DMS153 treated with DMSO at 0.1 percent for 48 hours (cell line): ENCODE measurements at regions not wholly inside any gene's neighbourhood (a gene's known extent, or its start where the extent isn't known, plus 50 kb on each side); places are given as distances from the start of the nearest gene placed in this dataset.

Experiments
- DNase-seq: peaks from one replicate; lab custom pipeline; 2025; ENCODE audit not compliant: unreplicated experiment; lab: John Stamatoyannopoulos, UW

GRCh38 chr16:51440131-51440889, 289.2 kb upstream of the SALL1 start:
- no peak for DNase-seq

GRCh38 chr16:51439271-51439670, 288.2 kb upstream of the SALL1 start:
- DNase-seq, result no peak

DNA sequence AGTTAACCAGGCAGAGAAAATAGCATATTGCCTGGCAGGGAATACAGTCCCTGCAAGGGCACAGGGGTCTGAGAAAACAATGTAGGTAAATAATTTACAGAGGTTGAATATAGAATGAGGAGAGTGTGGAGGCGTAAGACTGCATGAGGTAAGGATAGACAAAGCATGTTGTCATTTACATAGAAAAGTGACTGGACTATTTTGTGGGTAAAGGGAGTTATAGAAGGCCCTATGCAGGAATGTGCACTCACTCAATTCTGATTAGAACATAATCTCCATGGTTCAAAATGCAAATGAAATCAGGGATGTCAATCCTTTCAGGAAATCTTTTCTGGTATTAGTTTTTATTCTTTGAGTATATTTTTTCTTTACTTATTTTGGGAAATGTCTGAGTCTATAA, 285.7 kb upstream of the SALL1 start:
- DNase-seq, result no peak

GRCh38 chr16:51434567-51435198, 283.6 kb upstream of the SALL1 start:
- DNase-seq, result no peak

GRCh38 chr16:51433599-51433998, 282.5 kb upstream of the SALL1 start:
- DNase-seq, result no peak

GRCh38 chr16:51431517-51432241, 280.6 kb upstream of the SALL1 start:
- no peak for DNase-seq

DNA sequence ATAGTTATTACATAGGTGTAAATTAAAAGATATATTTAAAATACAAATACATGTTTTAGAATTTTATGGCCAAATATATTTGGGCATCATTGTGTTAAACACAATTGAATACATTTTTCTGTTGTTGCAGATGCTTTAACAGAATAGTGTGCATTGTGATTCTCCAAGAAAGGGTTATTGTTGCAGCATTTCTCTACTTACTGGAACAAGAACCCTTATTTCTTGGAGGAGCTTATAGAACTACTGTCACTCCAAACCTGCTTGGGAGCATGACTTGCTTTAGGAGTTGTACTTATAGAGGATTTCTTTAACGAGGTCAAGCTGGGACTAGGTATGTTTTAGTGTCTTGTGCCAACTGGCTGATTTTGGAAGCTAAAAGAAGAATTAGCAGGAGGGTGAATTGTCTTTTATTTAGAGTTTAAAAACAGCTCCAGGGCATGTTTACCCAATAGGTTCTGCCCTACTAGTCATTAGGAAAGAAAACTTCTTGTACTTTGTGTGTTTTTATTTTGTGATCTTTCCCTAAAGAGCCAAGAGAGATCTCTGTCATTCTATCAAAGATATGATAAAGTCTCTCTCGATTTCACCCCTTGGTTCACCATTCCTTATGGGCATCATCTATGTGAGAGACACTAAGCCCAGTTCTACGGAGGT, 279.8 kb upstream of the SALL1 start:
- DNase-seq, result no peak

GRCh38 chr16:51429041-51429440, 278.0 kb upstream of the SALL1 start:
- DNase-seq, result no peak

DNA sequence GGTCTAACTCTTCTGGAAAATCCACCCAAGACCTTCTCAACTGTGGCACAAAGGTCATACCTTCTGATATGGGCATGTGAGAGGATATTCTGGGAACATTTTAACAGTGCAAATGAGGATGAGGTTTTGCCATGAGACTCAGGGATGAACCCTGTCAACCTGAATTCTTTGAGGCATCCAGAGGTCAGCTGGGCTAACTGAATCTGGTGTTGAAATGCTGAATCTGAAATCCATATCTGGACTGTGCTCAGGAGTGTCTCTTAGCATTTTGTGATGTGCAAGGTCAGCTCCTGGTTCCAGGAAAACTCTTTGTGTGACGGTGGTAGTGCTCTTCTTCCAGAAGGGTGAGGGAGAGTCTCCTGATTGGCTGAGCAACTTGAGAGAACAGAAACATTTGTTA, 276.0 kb upstream of the SALL1 start:
- DNase-seq, result no peak

DNA sequence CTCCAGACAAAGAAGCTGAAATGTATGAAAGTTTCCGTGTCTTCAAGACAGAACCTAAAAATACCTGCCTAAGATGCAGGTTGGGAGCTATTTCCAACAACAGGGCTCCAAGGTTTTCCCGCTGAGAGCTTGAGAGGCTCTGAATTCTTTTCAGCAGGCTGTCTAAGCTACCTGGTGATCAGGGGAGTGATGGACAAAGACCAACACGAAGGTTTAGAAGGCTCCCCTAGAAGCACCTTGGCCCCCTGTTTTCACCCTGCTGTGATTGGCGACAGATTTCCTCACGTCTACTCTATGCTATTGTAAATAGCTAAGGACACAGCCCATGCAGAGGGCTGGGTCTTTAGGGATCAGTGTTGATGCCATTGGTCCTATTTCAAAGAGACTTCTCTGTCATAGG, 275.2 kb upstream of the SALL1 start:
- no peak for DNase-seq

- no peak for DNase-seq
Measured at GRCh38 chr16:51420247-51420646, 269.2 kb upstream of the SALL1 start.

DNA sequence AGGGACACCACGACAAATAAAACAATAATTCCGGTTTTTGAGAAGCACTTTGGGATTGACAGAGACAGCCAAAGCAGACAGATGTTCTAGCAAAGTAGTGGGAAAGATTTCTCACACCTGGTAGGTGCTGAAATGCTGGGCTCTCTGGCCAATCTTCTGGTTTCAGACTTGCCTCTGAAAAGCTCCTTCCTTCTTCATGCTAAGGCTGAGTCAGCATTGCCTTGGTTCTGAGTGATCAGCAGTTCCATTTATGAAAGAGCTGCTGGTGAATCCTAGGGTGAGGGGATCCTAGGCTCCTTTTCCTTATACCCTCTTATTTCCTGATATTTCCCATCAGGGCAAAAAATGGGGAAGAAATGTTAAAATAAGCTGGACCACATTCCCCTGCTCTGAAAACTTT, 268.7 kb upstream of the SALL1 start:
- no peak for DNase-seq

DNA sequence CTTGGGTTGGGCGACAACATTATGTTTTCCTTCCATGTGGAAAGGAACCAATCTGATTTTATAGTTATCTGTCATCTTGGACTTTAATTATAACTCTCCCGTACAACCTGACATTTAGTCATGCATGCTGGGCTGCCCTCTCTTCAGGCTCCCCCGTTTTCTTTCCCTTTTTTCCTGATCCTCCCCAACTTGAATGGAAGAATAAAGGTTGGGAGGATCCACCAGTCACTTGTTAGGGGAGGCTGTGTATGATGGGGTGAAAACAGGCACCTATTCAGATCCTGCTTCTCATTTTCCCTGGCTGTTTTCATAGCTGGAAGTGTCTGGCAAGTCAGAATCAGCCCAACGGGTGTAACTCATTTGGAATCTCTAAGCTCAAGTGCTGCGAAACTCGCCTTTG, 267.2 kb upstream of the SALL1 start:
- no peak for DNase-seq

GRCh38 chr16:51416926-51417325, 265.9 kb upstream of the SALL1 start:
- DNase-seq, result no peak

DNA sequence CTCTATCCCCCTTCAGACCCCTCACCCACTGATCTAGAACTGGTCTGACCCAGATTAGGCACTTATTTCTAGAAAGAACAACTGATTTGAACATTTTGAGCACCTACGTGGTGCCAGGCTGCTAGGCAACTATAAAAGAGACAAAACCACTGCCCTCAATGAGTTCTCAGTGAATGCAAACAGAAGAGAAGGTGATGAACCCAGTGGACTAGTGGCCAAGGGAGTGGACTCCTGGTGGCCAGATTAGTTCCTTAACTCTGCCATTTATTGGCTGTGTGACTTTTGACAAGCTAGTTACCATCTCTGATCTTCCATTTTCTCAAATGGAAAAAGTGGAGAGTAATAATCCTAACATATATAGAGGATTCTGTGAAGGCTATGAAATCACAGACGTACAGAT, 259.1 kb upstream of the SALL1 start:
- DNase-seq, result no peak

DNA sequence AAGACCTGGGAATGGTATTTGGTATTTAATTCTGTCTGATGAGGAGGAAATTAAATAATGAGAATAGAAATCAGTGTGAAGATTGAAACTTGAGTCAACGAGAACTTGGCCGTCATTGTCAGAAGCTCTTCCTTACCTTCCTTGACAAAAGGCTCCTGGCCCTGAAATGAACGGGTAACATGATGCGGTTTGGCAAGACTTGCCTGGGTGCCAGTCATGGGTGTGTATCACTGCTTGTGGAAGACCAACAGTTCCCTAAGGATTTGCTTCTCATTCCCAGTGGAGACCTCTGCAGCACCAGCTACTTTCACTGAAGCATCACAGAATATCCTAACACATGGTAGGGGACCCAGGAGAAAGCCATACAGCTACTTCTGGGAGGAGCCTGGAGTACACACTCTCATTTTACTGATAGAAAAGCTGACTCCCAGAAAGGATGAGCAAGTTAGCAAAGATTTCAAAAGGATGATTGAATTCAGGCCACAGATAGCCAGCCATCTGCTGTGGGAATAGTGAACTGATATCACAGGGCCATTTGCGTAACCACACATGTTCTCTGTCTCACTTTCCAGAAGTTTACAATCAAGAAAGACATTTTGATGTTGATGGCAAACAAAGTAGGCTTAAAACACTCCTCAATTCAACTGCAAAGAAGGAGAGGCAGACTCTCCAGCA, 258.1 kb upstream of the SALL1 start:
- no peak for DNase-seq

DNA sequence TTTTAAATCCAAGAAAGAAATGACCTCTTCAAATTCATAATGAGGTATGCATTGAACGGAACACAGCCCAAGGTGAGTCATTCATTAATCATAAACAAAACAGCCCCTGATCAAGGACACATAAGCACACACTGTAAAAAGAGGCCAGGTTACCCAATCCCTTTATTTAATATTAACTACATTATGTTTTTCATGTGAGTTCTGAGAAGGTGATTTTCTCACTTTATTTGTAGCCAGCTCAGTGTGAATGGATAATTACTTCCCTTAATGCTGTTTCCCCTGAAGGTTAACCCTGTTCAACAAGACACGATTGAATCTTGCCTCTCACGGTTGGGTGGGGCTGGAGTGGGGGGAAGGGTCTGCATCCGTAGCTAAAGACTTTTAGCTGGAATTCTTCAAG, 257.3 kb upstream of the SALL1 start:
- no peak for DNase-seq

GRCh38 chr16:51407921-51408320, 256.9 kb upstream of the SALL1 start:
- no peak for DNase-seq

DNA sequence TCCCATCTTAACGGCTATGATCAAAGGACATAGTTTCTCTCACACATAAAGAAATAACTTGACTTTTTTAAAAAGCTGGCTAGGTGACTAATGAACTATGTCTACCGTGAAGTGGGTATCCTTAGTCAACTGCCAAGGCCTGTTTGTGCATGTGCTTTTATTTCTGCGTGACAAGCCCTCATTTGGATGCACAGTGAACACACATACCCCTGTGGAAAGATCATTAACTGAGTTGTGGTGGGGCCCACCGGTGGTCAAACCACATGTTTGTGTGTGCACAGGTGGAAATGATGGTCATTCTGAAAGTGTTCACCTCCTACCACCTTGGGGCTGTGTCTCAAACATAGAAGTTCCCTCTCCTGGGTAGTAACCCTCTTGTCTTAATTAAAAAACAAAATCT, 256.1 kb upstream of the SALL1 start:
- no peak for DNase-seq

GRCh38 chr16:51405361-51405760, 254.3 kb upstream of the SALL1 start:
- DNase-seq, result no peak

- DNase-seq, result no peak
Measured at GRCh38 chr16:51404386-51404785, 253.3 kb upstream of the SALL1 start.
